ENCODE measurements at regions not wholly inside any gene's neighbourhood (a gene's known extent, or its start where the extent isn't known, plus 50 kb on each side); places are given as distances from the start of the nearest gene placed in this dataset.

GRCh38 chrX:39850209-39850608 lies 247.5 kb downstream of the BCOR start:
- H3K36me3 ChIP-seq (ENCODE audit: control insufficient read depth, insufficient read depth, low read length): no peaks in the 10 kb centered on the region
- intact Hi-C loops (cut with micrococcal nuclease; ENCODE audit: unreplicated experiment): no loop called here
- no peak overlapping the region for H3K27ac Mint-ChIP-seq (ENCODE audit: unreplicated experiment)
- H3K9me3 ChIP-seq: no peaks in the 10 kb centered on the region
- peaks cover 15% of the 10 kb centered on the region for H3K4me1 Mint-ChIP-seq (ENCODE audit: low read depth, unreplicated experiment)
- H3K4me3 ChIP-seq (ENCODE audit: low read depth, low read length): no peak overlapping the region
- no peak overlapping the region for H3K4me3 Mint-ChIP-seq (ENCODE audit: unreplicated experiment)
- BruUV-seq (replicated peaks): no TSS peak
- ChIA-PET CTCF (interaction anchor here (0.7 kb wide), 1 partner anchor 107 kb away, joined by 5 read pairs; no protein-coding TSS in a partner anchor), POLR2A (no interaction called here)
- no peaks in the 10 kb centered on the region for H3K27me3 ChIP-seq (replicated peaks; ENCODE audit: control insufficient read depth, insufficient read depth, low read length)
- no peaks in the 10 kb centered on the region for H3K9me3 Mint-ChIP-seq (ENCODE audit: unreplicated experiment)
- 0 out of 2 replicates have a peak, but pooled peaks cover 4% of the 10 kb centered on the region for H3K4me1 ChIP-seq
- no peak for DNase-seq
- no peaks in the 10 kb centered on the region for H3K27me3 Mint-ChIP-seq (ENCODE audit: insufficient read depth, unreplicated experiment)
- no peaks in the 10 kb centered on the region for H3K36me3 Mint-ChIP-seq (ENCODE audit: insufficient read depth, unreplicated experiment)
- TF ChIP-seq CTCF (IDR thresholded peaks at IDR 0.05; ENCODE audit: insufficient read depth in 1 of 2, low read depth in 1 of 2, low read length in 1 of 2, severe bottlenecking in 1 of 2, unreplicated experiment in 1 of 2): no peak

GRCh38 chrX:39850630-39851152 lies 247.1 kb downstream of the BCOR start:
- H3K4me1 Mint-ChIP-seq (ENCODE audit: low read depth, unreplicated experiment): peaks cover 15% of the 10 kb centered on the region
- H3K27me3 Mint-ChIP-seq (ENCODE audit: insufficient read depth, unreplicated experiment): no peaks in the 10 kb centered on the region
- 0 out of 2 replicates have a peak, but pooled peaks cover 4% of the 10 kb centered on the region for H3K4me1 ChIP-seq
- BruUV-seq (replicated peaks): no TSS peak
- CTCF ChIA-PET: interaction anchor here (0.7 kb wide), 1 partner anchor 107 kb away, joined by 5 read pairs; no protein-coding TSS in a partner anchor
- H3K4me3 Mint-ChIP-seq (ENCODE audit: unreplicated experiment): no peak overlapping the region
- no peak overlapping the region for H3K27ac Mint-ChIP-seq (ENCODE audit: unreplicated experiment)
- DNase-seq: no peak
- no peaks in the 10 kb centered on the region for H3K9me3 ChIP-seq
- no peaks in the 10 kb centered on the region for H3K36me3 ChIP-seq (ENCODE audit: control insufficient read depth, insufficient read depth, low read length)
- H3K36me3 Mint-ChIP-seq (ENCODE audit: insufficient read depth, unreplicated experiment): no peaks in the 10 kb centered on the region
- H3K27me3 ChIP-seq (replicated peaks; ENCODE audit: control insufficient read depth, insufficient read depth, low read length): no peaks in the 10 kb centered on the region
- H3K4me3 ChIP-seq (ENCODE audit: low read depth, low read length): no peak overlapping the region
- H3K9me3 Mint-ChIP-seq (ENCODE audit: unreplicated experiment): no peaks in the 10 kb centered on the region
- POLR2A ChIA-PET: interaction anchor here (0.7 kb wide), 1 partner anchor 20 kb away, joined by 3 read pairs; no protein-coding TSS in a partner anchor
- TF ChIP-seq CTCF (IDR thresholded peaks at IDR 0.05; ENCODE audit: insufficient read depth in 1 of 2, low read depth in 1 of 2, low read length in 1 of 2, severe bottlenecking in 1 of 2, unreplicated experiment in 1 of 2): no peak
- intact Hi-C loops (cut with micrococcal nuclease; ENCODE audit: unreplicated experiment): no loop called here

GRCh38 chrX:39851745-39852455 lies 245.9 kb downstream of the BCOR start:
- 0 out of 2 replicates have a peak, but pooled peaks cover 4% of the 10 kb centered on the region for H3K4me1 ChIP-seq
- H3K4me3 ChIP-seq (ENCODE audit: low read depth, low read length): no peak overlapping the region
- Mint-ChIP-seq H3K4me1 (ENCODE audit: low read depth, unreplicated experiment) (peaks cover 15% of the 10 kb centered on the region), H3K9me3 (ENCODE audit: unreplicated experiment) (no peaks in the 10 kb centered on the region), H3K4me3 (ENCODE audit: unreplicated experiment) (no peak overlapping the region), H3K36me3 (ENCODE audit: insufficient read depth, unreplicated experiment) (no peaks in the 10 kb centered on the region), H3K27me3 (ENCODE audit: insufficient read depth, unreplicated experiment) (no peaks in the 10 kb centered on the region), H3K27ac (ENCODE audit: unreplicated experiment) (no peak overlapping the region)
- CTCF ChIA-PET: no interaction called here
- no peak for TF ChIP-seq CTCF (IDR thresholded peaks at IDR 0.05; ENCODE audit: insufficient read depth in 1 of 2, low read depth in 1 of 2, low read length in 1 of 2, severe bottlenecking in 1 of 2, unreplicated experiment in 1 of 2)
- no TSS peak for BruUV-seq (replicated peaks)
- intact Hi-C loops (cut with micrococcal nuclease; ENCODE audit: unreplicated experiment): no loop called here
- no peaks in the 10 kb centered on the region for H3K9me3 ChIP-seq
- DNase-seq: no peak
- H3K27me3 ChIP-seq (replicated peaks; ENCODE audit: control insufficient read depth, insufficient read depth, low read length): no peaks in the 10 kb centered on the region
- POLR2A ChIA-PET: no interaction called here
- no peaks in the 10 kb centered on the region for H3K36me3 ChIP-seq (ENCODE audit: control insufficient read depth, insufficient read depth, low read length)

Data from Caco-2 (cell line).